ENCODE measurements at regions not wholly inside any gene's neighbourhood (a gene's known extent, or its start where the extent isn't known, plus 50 kb on each side); places are given as distances from the start of the nearest gene placed in this dataset.

DNA sequence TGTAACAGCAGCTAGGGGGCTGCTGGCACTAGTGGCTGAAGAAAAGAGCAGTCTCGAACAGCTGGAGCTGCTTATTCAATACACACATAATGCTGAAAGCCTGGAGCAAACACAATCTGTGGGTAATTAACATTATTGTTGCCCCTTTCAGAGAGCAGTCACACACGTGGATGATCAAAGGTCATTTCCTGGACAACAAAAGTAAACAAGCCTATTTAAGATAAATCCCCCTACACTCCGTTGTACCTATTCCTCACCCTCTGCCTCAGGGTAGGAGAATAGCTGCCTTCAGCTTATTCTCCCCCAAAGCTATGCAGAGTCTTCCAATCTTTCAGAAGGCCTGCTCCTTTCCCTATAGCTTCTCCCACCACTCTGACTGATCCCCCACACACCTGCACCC lies 803.9 kb downstream of the C4orf33 start:
- TF ChIP-seq POLR2AphosphoS5 (IDR thresholded peaks at IDR 0.05): no peak
- no peak for TF ChIP-seq CTCF (IDR thresholded peaks at IDR 0.05)
- TF ChIP-seq POLR2A (IDR thresholded peaks at IDR 0.05): no peak
- no peak for TF ChIP-seq EP300 (IDR thresholded peaks at IDR 0.05)

Measured in gastroesophageal sphincter (tissue), 3 donors.